HG03460 (cell line): ENCODE measurements at regions not wholly inside any gene's neighbourhood (a gene's known extent, or its start where the extent isn't known, plus 50 kb on each side); places are given as distances from the start of the nearest gene placed in this dataset.
A peak's percentile ranks its signal among the peaks of the same experiment; 100 is the strongest.
"Not testable (repeated sequence)": the region's sequence is repeated elsewhere in the genome, so short reads cannot be mapped to it uniquely, and the experiment has no call there.

Source experiments
- ATAC-seq: cut with Tn5 transposase; IDR thresholded peaks from one replicate; pipeline ENCODE4 v1.9.1; 2021; ENCODE audit not compliant: unreplicated experiment

DNA sequence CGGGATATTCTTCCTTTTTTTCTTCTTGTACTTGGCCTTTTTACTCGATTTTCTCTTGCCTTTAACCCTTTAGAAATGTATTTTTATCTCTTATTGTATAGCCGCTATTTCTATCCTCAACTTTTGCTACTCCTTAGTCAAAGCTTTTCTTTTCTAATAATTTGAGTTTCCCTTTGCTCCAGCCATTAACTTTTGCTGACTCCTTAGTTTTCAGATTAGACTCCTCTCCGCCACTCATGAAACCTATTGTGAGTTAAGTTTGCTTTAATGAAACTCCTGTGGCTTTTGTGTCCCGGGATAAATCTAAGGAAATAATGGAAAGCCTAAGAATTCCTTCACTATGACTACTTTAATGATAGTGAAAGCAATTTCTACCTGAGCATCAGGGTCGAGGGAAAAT is 590.3 kb upstream of the CITED2 start:
- no peak for ATAC-seq

DNA sequence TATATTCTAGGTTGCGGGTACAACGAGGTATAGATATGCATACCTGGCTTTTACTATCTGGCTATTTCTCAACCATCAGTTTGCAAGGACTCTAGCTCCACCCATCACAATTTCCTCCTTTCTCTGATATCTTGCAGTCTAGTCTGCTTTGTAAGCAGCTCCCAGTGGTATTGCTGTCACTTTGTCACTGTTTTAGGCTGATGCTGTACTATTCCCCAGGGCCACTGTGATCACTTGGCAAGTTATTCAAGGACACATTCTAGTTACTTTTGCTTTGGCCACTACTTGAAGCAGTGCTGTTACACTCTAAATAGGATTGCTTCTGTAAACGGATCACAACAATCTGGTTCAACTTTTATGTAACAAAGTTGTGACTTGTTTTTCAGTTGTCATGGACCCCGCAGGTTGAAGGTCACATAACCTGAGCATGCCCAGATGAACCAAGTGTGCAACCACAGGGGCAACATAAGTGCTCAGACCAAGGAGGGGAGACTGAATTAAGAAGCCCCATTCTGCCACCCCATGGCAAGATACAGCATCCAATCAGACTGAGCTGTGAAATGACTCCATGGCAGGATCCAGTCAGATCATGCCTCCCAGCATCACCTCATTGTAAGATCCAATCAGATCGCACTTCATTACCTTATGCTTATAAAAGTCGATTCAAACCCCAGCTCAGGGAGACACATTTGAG is 588.4 kb upstream of the CITED2 start:
- ATAC-seq, result no peak

GRCh38 chr6:139961190-139961589 is 586.7 kb upstream of the CITED2 start:
- no peak for ATAC-seq

GRCh38 chr6:139960671-139961070 is 586.2 kb upstream of the CITED2 start:
- no peak for ATAC-seq

GRCh38 chr6:139955366-139956155 is 581.1 kb upstream of the CITED2 start:
- ATAC-seq, result no peak

GRCh38 chr6:139954463-139955071 is 580.1 kb upstream of the CITED2 start:
- no peak for ATAC-seq

- ATAC-seq, result not testable (repeated sequence)
These were observed 579.3 kb upstream of the CITED2 start for GRCh38 chr6:139953780-139954179.

- ATAC-seq, result no peak
These were observed 576.7 kb upstream of the CITED2 start for GRCh38 chr6:139951172-139951571.

DNA sequence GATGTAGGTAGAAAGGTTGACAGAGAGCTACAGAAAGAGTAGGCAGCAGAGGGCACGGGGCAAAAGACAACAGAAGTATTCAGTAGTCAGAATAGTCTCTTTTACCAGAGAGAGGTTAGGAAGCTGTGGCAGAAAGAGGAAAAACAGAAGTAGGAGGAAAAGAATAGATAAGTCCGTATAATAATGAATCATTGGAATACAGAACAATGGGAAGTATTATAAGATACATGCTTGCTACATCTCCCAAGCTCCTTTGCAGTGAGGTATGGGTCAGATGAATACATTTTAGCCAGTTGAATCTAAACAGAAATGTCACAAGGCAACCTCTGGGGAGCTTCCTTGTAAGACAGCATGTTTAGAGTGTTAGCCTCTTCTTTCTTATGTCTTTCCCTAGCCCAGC is 570.5 kb upstream of the CITED2 start:
- no peak for ATAC-seq

DNA sequence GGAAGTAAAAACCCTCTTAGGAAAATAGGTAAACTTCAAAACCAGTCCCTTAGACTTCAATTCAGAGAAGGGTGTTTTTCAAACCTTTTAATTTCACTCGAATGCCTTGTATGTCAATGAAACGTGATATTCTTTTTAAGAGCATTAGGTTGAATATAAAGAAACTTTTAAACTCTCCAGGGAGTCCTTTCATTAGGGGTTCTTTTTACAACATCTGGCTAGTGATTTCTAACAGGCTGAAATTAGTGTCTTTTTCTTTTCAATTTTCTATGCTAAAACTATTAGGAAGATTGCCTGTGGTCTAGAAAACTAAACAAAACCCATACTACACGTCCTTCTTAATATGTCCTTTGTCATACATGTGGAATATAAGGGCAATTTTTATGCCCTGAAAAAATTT is 569.7 kb upstream of the CITED2 start:
- ATAC-seq, result no peak

GRCh38 chr6:139943391-139943790 is 568.9 kb upstream of the CITED2 start:
- ATAC-seq, result no peak

GRCh38 chr6:139942331-139942730 is 567.9 kb upstream of the CITED2 start:
- no peak for ATAC-seq

- ATAC-seq, result no peak
These were observed 567.4 kb upstream of the CITED2 start for GRCh38 chr6:139941826-139942225.

DNA sequence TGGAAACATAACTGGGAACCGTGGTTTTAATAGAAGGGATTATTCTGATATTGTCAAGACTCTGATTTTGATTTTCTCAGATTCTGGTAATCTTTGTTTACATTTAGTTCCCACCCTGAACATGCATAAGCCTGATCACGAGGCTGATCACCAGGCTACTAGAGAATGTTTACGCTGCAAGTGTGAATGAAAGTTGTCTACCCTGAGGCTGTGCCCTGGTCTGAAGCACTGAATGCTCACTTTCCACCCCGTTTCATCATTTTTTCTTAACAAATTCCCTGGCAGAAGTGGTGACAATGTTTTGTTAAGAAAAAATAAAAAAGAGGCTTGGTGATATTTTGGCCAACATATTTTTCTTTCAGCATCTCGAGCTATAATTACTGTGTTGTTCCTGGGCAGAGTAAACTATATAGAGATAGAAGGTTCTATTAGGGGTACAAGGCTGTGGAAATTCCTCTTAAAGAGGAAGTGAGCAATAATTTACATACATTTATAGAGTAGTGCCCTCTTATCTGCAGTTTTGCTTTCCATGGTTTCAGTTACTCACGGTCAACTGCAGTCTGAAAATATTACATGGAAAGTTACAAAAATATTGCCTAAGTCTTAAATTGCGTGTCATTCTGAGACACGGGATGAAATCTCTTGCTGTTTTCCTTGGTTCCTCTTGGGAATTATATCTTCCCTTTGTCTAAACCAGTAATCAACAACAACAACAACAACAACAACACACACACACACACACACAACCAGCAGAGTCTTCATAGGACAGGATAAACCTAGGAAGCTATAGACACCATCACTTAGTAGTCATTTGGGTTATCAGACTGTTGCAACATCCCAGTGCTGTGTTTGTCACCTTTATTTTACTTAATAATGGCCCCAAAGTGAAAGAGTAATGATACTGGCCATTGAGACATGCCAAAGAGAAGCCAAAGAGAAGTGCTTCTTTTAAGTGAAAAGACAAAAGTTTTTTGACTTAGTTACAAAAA is 566.6 kb upstream of the CITED2 start:
- ATAC-seq, result peak; percentile 89

- ATAC-seq, result no peak
These were observed 564.9 kb upstream of the CITED2 start for GRCh38 chr6:139939189-139939979.

DNA sequence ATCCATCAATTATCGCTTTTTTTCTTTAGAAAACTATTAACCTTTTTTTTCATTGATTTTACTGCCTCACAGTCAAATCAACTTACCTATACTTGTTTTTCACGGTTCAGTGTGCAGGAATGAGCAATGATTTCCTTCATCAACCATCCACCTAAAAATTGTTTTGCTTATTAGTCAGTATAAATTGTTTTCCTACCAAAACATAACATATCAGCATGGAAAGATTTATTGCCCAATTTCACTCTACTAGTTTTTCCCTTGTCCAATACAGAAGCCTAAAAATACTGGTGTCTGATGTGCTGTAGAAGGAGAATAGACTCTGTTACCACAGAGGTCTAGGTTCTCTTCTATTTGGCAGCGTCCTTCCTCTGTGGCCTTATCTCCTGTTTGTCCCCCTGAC is 558.2 kb upstream of the CITED2 start:
- ATAC-seq, result no peak

GRCh38 chr6:139931747-139932146 is 557.3 kb upstream of the CITED2 start:
- no peak for ATAC-seq

DNA sequence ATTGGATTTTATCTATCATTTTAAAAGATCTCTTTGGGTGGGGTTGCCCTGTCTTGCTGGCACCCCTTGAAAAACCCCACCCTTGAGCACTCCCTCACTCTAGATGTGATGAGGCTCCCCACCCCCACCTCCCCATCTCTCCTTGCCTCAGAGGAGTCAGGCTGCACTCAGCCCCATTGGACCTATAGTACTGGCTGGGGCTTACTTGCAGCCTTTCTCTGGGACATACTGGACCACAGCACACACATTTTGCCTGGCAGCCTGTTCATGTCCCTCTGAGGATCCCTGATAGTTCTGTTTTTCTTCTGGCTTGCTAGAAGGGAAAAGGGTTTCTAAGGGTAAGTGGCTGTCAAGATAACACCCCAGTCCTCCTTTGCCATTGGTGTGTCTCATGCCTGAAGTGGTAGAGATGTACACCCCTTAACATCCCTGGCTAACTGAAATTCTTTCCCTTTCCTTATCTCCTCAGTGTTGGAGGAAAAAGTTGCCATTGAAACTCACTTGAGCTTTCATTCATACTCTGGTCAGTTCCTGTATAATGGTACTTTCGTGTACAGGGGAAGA is 553.4 kb upstream of the CITED2 start:
- ATAC-seq, result no peak

- ATAC-seq, result no peak
These were observed 552.8 kb upstream of the CITED2 start for GRCh38 chr6:139927236-139927635.

- no peak for ATAC-seq
These were observed 552.3 kb upstream of the CITED2 start for GRCh38 chr6:139926711-139927110.
